Islet of Langerhans (tissue), 1 donor: ENCODE measurements at regions not wholly inside any gene's neighbourhood (a gene's known extent, or its start where the extent isn't known, plus 50 kb on each side); places are given as distances from the start of the nearest gene placed in this dataset.
"Not testable (repeated sequence)": the region's sequence is repeated elsewhere in the genome, so short reads cannot be mapped to it uniquely, and the experiment has no call there.

Source experiments
- FAIRE-seq: peaks from one replicate; lab custom pipeline; 2011; peaks lifted over from hg19 to GRCh38; lab: Jason Lieb, UNC

DNA sequence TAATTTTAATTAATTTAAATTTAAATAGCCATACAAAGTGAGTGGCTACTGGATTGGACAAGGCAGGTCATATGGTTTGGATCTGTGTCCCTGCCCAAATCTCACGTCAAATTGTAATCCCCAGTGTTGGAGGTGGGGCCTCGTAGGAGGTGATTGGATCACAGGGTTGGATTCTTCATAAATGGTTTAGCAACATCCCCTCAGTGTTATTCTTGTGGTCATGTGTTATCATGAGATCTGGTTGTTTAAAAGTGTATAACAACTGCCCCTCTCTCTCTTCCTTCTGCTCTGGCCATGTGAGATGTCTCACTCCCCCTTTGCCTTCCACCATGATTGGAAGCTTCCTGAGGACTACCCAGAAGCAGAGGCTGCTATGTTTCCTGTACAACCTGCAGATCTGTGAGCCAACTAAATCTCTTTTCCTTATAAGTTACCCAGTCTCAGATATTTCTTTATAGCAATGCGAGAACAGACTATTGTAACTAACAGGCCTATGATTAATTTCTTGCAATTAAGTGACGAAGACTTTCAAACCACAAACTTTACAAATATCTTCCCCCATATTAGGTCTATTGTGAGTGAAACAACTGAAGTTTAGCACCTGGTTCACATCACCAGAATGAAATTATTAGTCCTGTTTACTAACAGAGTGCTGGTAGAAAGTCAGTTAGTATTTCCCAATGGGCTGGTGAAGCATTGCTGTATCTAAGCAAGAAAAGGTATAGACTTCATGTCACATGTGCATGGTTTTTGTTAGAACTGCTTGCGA lies 60.0 kb upstream of the TNFAIP3 start:
- FAIRE-seq = no peak

GRCh38 chr6:137808191-137808590 lies 58.9 kb upstream of the TNFAIP3 start:
- no peak for FAIRE-seq

GRCh38 chr6:137808836-137809315 lies 58.2 kb upstream of the TNFAIP3 start:
- FAIRE-seq = no peak

GRCh38 chr6:137809895-137810553 lies 57.0 kb upstream of the TNFAIP3 start:
- not testable (repeated sequence) for FAIRE-seq

- no peak for FAIRE-seq
Measured at GRCh38 chr6:137810554-137811120, 56.4 kb upstream of the TNFAIP3 start.

GRCh38 chr6:137811121-137811915 lies 55.7 kb upstream of the TNFAIP3 start:
- peak; percentile 92 for FAIRE-seq

DNA sequence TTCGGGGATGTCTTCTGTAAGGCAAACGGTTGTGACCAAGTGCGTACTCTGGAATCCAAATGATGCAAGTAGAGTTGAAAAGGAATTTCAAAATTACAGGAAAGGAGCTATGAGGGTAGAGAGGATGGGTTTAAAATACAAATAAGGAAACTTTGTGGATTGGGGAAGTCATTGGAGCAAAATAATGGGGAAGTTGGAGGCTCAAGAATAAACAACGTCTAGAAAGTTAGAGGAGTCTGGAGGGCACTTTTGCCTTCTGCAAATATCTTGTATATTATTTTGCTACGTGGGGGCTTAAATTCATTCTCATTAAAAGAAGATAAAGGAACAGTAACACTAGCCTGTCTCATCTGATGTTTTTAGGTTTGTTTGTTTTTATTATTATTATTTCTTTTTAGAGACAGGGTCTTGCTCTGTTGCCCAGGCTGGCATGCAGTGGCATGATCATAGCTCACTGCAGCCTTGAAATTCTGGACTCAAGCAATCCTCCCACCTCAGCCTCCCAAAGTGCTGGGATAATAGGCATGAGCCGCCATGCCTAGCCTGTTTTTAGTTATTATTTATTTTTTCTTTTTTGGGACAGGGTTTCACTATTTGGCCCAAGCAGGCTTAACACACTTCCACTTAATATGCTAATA lies 55.0 kb upstream of the TNFAIP3 start:
- FAIRE-seq = no peak

- no peak for FAIRE-seq
Measured at GRCh38 chr6:137813308-137813970, 53.6 kb upstream of the TNFAIP3 start.

DNA sequence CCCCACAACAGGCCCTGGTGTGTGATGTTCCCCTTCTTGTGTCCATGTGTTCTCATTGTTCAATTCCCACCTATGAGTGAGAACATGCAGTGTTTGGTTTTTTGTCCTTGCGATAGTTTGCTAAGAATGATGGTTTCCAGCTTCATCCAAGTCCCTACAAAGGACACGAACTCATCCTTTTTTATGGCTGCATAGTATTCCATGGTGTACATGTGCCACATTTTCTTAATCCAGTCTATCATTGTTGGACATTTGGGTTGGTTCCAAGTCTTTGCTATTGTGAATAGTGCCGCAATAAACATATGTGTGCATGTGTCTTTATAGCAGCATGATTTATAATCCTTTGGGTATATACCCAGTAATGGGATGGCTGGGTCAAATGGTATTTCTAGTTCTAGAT lies 53.0 kb upstream of the TNFAIP3 start:
- not testable (repeated sequence) for FAIRE-seq

- no peak for FAIRE-seq
Measured at GRCh38 chr6:137815692-137816091, 51.4 kb upstream of the TNFAIP3 start.

- FAIRE-seq = no peak
Measured at GRCh38 chr6:137816133-137816579, 50.9 kb upstream of the TNFAIP3 start.

DNA sequence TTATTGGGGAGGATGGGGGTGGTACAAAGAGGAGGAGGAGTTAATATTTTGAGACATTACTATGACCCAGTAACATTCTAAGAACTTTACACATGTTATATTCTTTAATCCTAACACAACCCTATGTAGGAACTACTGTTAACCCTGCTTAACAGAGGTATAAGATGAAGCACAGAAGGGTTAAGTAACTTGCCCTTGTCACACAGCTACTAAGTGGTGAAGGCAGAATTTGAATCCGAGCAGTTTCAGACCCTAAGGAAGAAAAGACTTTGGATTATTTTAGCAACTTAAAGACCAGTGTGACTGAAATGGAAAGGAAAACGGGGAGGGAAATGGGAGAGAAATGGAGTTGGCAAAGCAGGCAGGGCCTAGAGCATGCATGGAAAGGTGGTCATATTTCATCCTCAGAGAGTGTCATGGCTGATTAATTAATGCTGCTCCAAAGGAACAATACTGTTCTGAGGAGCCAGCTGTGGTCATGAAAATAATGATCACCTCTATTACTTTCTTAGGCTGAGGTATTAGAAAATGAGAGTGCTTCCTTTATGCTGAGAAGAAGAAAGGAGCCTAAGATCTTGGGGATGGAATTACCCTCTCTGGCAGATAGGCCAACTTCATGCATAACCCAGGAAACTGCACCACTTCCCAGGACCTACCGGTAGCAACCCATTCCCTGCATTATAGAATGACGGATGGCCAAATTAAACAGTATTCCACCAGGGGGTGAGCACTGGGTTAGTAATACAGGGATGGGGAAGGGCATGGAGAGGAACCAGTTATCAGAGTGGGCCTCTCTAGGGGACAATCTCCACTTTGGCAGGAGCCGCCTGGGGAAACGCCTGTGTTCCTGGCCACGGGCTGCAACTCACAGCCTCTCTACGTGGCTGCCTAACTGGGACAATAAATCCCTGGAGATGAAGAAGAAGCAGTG lies 50.1 kb upstream of the TNFAIP3 start:
- no peak for FAIRE-seq
